ENCODE measurements at regions not wholly inside any gene's neighbourhood (a gene's known extent, or its start where the extent isn't known, plus 50 kb on each side); places are given as distances from the start of the nearest gene placed in this dataset.

- no peak for TF ChIP-seq FOXP2 (optimal IDR thresholded peaks at IDR 0.05; ENCODE audit: borderline replicate concordance, extremely low read depth, extremely low read length, insufficient read depth)
- TF ChIP-seq POLR2AphosphoS5 (IDR thresholded peaks at IDR 0.05; ENCODE audit: low read depth, low read length): no peak
- no peak for TF ChIP-seq REST (IDR thresholded peaks at IDR 0.05; ENCODE audit: insufficient read depth in 1 of 2, low read depth in 2 of 2, low read length in 2 of 2)
- no peak for TF ChIP-seq TAF1 (IDR thresholded peaks at IDR 0.05; ENCODE audit: borderline replicate concordance, insufficient read depth, low read length)
- no peak for TF ChIP-seq SIN3A (IDR thresholded peaks at IDR 0.05; ENCODE audit: borderline replicate concordance, insufficient read depth, low read length)
These were observed 412.1 kb downstream of the OCA2 start for GRCh38 chr15:27686971-27687370.

- TF ChIP-seq SIN3A (IDR thresholded peaks at IDR 0.05; ENCODE audit: borderline replicate concordance, insufficient read depth, low read length) (no peak), FOXP2 (optimal IDR thresholded peaks at IDR 0.05; ENCODE audit: borderline replicate concordance, extremely low read depth, extremely low read length, insufficient read depth) (no peak), TAF1 (IDR thresholded peaks at IDR 0.05; ENCODE audit: borderline replicate concordance, insufficient read depth, low read length) (no peak), POLR2AphosphoS5 (IDR thresholded peaks at IDR 0.05; ENCODE audit: low read depth, low read length) (no peak), REST (IDR thresholded peaks at IDR 0.05; ENCODE audit: insufficient read depth in 1 of 2, low read depth in 2 of 2, low read length in 2 of 2) (no peak)
These were observed 412.7 kb downstream of the OCA2 start for GRCh38 chr15:27686369-27686768.

- no peak for TF ChIP-seq SIN3A (IDR thresholded peaks at IDR 0.05; ENCODE audit: borderline replicate concordance, insufficient read depth, low read length)
- no peak for TF ChIP-seq TAF1 (IDR thresholded peaks at IDR 0.05; ENCODE audit: borderline replicate concordance, insufficient read depth, low read length)
- no peak for TF ChIP-seq REST (IDR thresholded peaks at IDR 0.05; ENCODE audit: insufficient read depth in 1 of 2, low read depth in 2 of 2, low read length in 2 of 2)
- TF ChIP-seq FOXP2 (optimal IDR thresholded peaks at IDR 0.05; ENCODE audit: borderline replicate concordance, extremely low read depth, extremely low read length, insufficient read depth): no peak
- no peak for TF ChIP-seq POLR2AphosphoS5 (IDR thresholded peaks at IDR 0.05; ENCODE audit: low read depth, low read length)
These were observed 413.5 kb downstream of the OCA2 start for GRCh38 chr15:27685644-27686043.

GRCh38 chr15:27683121-27683520 lies 416.0 kb downstream of the OCA2 start:
- TF ChIP-seq FOXP2 (optimal IDR thresholded peaks at IDR 0.05; ENCODE audit: borderline replicate concordance, extremely low read depth, extremely low read length, insufficient read depth): no peak
- no peak for TF ChIP-seq SIN3A (IDR thresholded peaks at IDR 0.05; ENCODE audit: borderline replicate concordance, insufficient read depth, low read length)
- TF ChIP-seq POLR2AphosphoS5 (IDR thresholded peaks at IDR 0.05; ENCODE audit: low read depth, low read length): no peak
- TF ChIP-seq TAF1 (IDR thresholded peaks at IDR 0.05; ENCODE audit: borderline replicate concordance, insufficient read depth, low read length): no peak
- TF ChIP-seq REST (IDR thresholded peaks at IDR 0.05; ENCODE audit: insufficient read depth in 1 of 2, low read depth in 2 of 2, low read length in 2 of 2): no peak

GRCh38 chr15:27681038-27681437 lies 418.1 kb downstream of the OCA2 start:
- TF ChIP-seq FOXP2 (optimal IDR thresholded peaks at IDR 0.05; ENCODE audit: borderline replicate concordance, extremely low read depth, extremely low read length, insufficient read depth) (no peak), SIN3A (IDR thresholded peaks at IDR 0.05; ENCODE audit: borderline replicate concordance, insufficient read depth, low read length) (no peak), POLR2AphosphoS5 (IDR thresholded peaks at IDR 0.05; ENCODE audit: low read depth, low read length) (no peak), REST (IDR thresholded peaks at IDR 0.05; ENCODE audit: insufficient read depth in 1 of 2, low read depth in 2 of 2, low read length in 2 of 2) (no peak), TAF1 (IDR thresholded peaks at IDR 0.05; ENCODE audit: borderline replicate concordance, insufficient read depth, low read length) (no peak)
